CD14-positive monocyte (primary cell): ENCODE measurements at regions not wholly inside any gene's neighbourhood (a gene's known extent, or its start where the extent isn't known, plus 50 kb on each side); places are given as distances from the start of the nearest gene placed in this dataset.
"Not testable (repeated sequence)": the region's sequence is repeated elsewhere in the genome, so short reads cannot be mapped to it uniquely, and the experiment has no call there.

Experiments used
- DNase-seq, 3 donors: peaks; one replicate each; pipeline ENCODE4 v3.0.0-alpha.2; 2011 to 2022
- H2AFZ ChIP-seq: 2 replicates; pipeline ENCODE4 v1.6.0; 2012; ENCODE audit warnings: mild to moderate bottlenecking, low read depth, low read length, inconsistent platforms; ENCODE audit not compliant: insufficient read depth, poor library complexity, severe bottlenecking
- H3K27ac ChIP-seq, 2 donors: 1 replicate in 1 of 2; 2 replicates in 1 of 2; pipeline ENCODE4 v1.5.1; 2012 to 2013; ENCODE audit warnings: low read length in 2 of 2, control low read depth in 1 of 2, inconsistent platforms in 1 of 2, low read depth in 1 of 2, mild to moderate bottlenecking in 1 of 2
- H3K27me3 ChIP-seq, 2 donors: one replicate each; pipeline versions ENCODE4 v1.6.0 to v1.6.1; 2011 to 2013; ENCODE audit warnings: low read length in 2 of 2; ENCODE audit not compliant: control insufficient read depth in 2 of 2, insufficient read depth in 2 of 2
- H3K36me3 ChIP-seq, 2 donors: replicated peaks in 1 of 2; 1 replicate in 1 of 2; 2 replicates in 1 of 2; pipeline versions ENCODE4 v1.5.1 to v1.6.1; 2012 to 2013; ENCODE audit warnings: low read length in 2 of 2, control low read depth in 1 of 2, inconsistent platforms in 1 of 2, mild to moderate bottlenecking in 1 of 2; ENCODE audit not compliant: insufficient read depth in 2 of 2, control insufficient read depth in 1 of 2
- H3K4me1 ChIP-seq, 2 donors: 1 replicate in 1 of 2; 2 replicates in 1 of 2; pipeline versions ENCODE4 v1.5.1 to v1.6.1; 2012 to 2013; ENCODE audit warnings: low read length in 2 of 2, control low read depth in 1 of 2, inconsistent platforms in 1 of 2, mild to moderate bottlenecking in 1 of 2, moderate library complexity in 1 of 2; ENCODE audit not compliant: insufficient read depth in 2 of 2, control insufficient read depth in 1 of 2
- H3K4me2 ChIP-seq: replicated peaks from 2 replicates; pipeline ENCODE3; 2012; ENCODE audit warnings: low read length, moderate library complexity, mild to moderate bottlenecking; ENCODE audit not compliant: poor library complexity, severe bottlenecking; ENCODE audit errors: extremely low read depth
- H3K4me3 ChIP-seq, 3 experiments: fragments of 200-600 bp in 1 of 3; sonication (generic) in 1 of 3; replicated peaks in 1 of 3; 1 replicate in 2 of 3; 2 replicates in 1 of 3; pipeline ENCODE4 v1.5.1; 2011 to 2013; ENCODE audit warnings: low read length in 3 of 3, mild to moderate bottlenecking in 3 of 3, control low read depth in 2 of 3, low read depth in 2 of 3, inconsistent platforms in 1 of 3, moderate library complexity in 1 of 3
- H3K79me2 ChIP-seq: 2 replicates; pipeline ENCODE4 v1.6.0; 2012; ENCODE audit warnings: mild to moderate bottlenecking, control low read depth, inconsistent platforms, low read length, moderate library complexity; ENCODE audit not compliant: insufficient read depth
- H3K9ac ChIP-seq: 2 replicates; pipeline ENCODE4 v1.6.0; 2017; ENCODE audit warnings: low read length, mild to moderate bottlenecking; ENCODE audit not compliant: insufficient read depth, poor library complexity, severe bottlenecking
- H3K9me3 ChIP-seq, 2 donors: replicated peaks in 1 of 2; 1 replicate in 1 of 2; 2 replicates in 1 of 2; pipeline versions ENCODE4 v1.5.1 to v1.6.1; 2012 to 2013; ENCODE audit warnings: low read length in 2 of 2, control low read depth in 1 of 2; ENCODE audit not compliant: control insufficient read depth in 1 of 2, insufficient read depth in 1 of 2
- H4K20me1 ChIP-seq: 2 replicates; pipeline ENCODE4 v1.6.0; 2012; ENCODE audit warnings: mild to moderate bottlenecking, low read length, control low read depth, moderate library complexity; ENCODE audit not compliant: insufficient read depth
- H3K27ac Mint-ChIP-seq, 7 donors: one replicate each; pipeline ENCODE4 v1.8.0; 2020; ENCODE audit warnings: mild to moderate bottlenecking in 7 of 7, mixed read lengths in 7 of 7, moderate library complexity in 6 of 7, inconsistent platforms in 2 of 7
- H3K27me3 Mint-ChIP-seq, 3 donors: one replicate each; pipeline ENCODE4 v1.8.0; 2021 to 2022; ENCODE audit warnings: low read depth in 3 of 3, mild to moderate bottlenecking in 3 of 3, mixed read lengths in 3 of 3, moderate library complexity in 3 of 3, inconsistent platforms in 1 of 3
- H3K36me3 Mint-ChIP-seq, 2 donors: one replicate each; pipeline ENCODE4 v1.8.0; 2020; ENCODE audit warnings: mixed read lengths in 2 of 2, inconsistent platforms in 1 of 2, mild to moderate bottlenecking in 1 of 2
- H3K4me1 Mint-ChIP-seq: one replicate; pipeline ENCODE4 v1.8.0; 2020; ENCODE audit warnings: mild to moderate bottlenecking, mixed read lengths
- H3K4me3 Mint-ChIP-seq, 2 donors: one replicate each; pipeline ENCODE4 v1.8.0; 2020; ENCODE audit warnings: mild to moderate bottlenecking in 2 of 2, mixed read lengths in 2 of 2, moderate library complexity in 1 of 2
- H3K9me3 Mint-ChIP-seq, 7 donors: one replicate each; pipeline ENCODE4 v1.8.0; 2020 to 2022; ENCODE audit warnings: mixed read lengths in 7 of 7, mild to moderate bottlenecking in 6 of 7, moderate library complexity in 6 of 7, inconsistent platforms in 2 of 7
- CTCF ChIP-seq: fragments of 200-600 bp; IDR thresholded peaks from one replicate; pipeline ENCODE4 v1.8.0; 2022; ENCODE audit warnings: antibody characterized with exemption, mild to moderate bottlenecking
- WGBS: methylation state at CpG from one replicate; pipeline ENCODE4 v1.1.5; 2013; ENCODE audit warnings: missing lambda C conversion rate; ENCODE audit not compliant: insufficient coverage; 5-methylcytosine and 5-hydroxymethylcytosine counted together
- intact Hi-C, 2 donors: fragments of 100-400 bp; cut with micrococcal nuclease; formaldehyde crosslinking; loops; one replicate each; pipeline versions ENCODE4 v1.15.0 to v1.15.1; 2023

- H3K4me2 ChIP-seq, result no peak overlapping the region
- H3K4me3 ChIP-seq, result no peak overlapping the region
- Mint-ChIP-seq H3K9me3 (peaks cover 0 to 8% (median 3%) of the 10 kb centered on the region in 7 donors), H3K27me3 (peaks cover 0 to 1% (median 0%) of the 10 kb centered on the region in 3 donors), H3K4me1 (no peaks in the 10 kb centered on the region), H3K4me3 (no peak overlapping the region), H3K27ac (no peak overlapping the region), H3K36me3 (no peaks in the 10 kb centered on the region)
- no peak overlapping the region for H3K27ac ChIP-seq
- no peaks in the 10 kb centered on the region for H3K79me2 ChIP-seq
- no peaks in the 10 kb centered on the region for H3K4me1 ChIP-seq
- H3K27me3 ChIP-seq, result no peaks in the 10 kb centered on the region
- intact Hi-C loops, result no loop called here
- TF ChIP-seq CTCF, result no peak
- WGBS, result no CpG with 5 or more reads among the region's 2 CpGs
- H3K9me3 ChIP-seq, result no peaks in the 10 kb centered on the region
- no peak for DNase-seq
- H4K20me1 ChIP-seq, result no peaks in the 10 kb centered on the region
- no peak overlapping the region for H2AFZ ChIP-seq
- H3K9ac ChIP-seq, result no peak overlapping the region
- no peaks in the 10 kb centered on the region for H3K36me3 ChIP-seq
These were observed 150.1 kb downstream of the CAPZA3 start for GRCh38 chr12:18888047-18888446.

GRCh38 chr12:18890621-18891020, 152.7 kb downstream of the CAPZA3 start:
- H3K36me3 Mint-ChIP-seq, H4K20me1 ChIP-seq, H3K27ac Mint-ChIP-seq, H3K36me3 ChIP-seq, H3K4me1 ChIP-seq, H2AFZ ChIP-seq, H3K79me2 ChIP-seq, H3K9ac ChIP-seq, H3K27me3 Mint-ChIP-seq, H3K27ac ChIP-seq, H3K4me2 ChIP-seq, H3K4me1 Mint-ChIP-seq, H3K27me3 ChIP-seq, intact Hi-C loops, H3K9me3 ChIP-seq, H3K4me3 ChIP-seq, DNase-seq, H3K4me3 Mint-ChIP-seq: not testable (repeated sequence)
- no CpG with 5 or more reads among the region's 3 CpGs for WGBS
- H3K9me3 Mint-ChIP-seq, result peaks cover 0 to 16% (median 7%) of the 10 kb centered on the region in 7 donors
